Activated CD4-positive, alpha-beta T cell treated with anti-CD3 and anti-CD28 coated beads, Interleukin-2, amount 10 ng/mL, durations not matched to agents 24 days and 14 days (primary cell): ENCODE measurements at regions not wholly inside any gene's neighbourhood (a gene's known extent, or its start where the extent isn't known, plus 50 kb on each side); places are given as distances from the start of the nearest gene placed in this dataset.

Experiments used
- DNase-seq: peaks from one replicate; pipeline ENCODE4 v3.0.0; 2022
- H3K27ac Mint-ChIP-seq: one replicate; pipeline ENCODE4 v1.8.0; 2022; ENCODE audit warnings: mild to moderate bottlenecking, mixed read lengths
- H3K27me3 Mint-ChIP-seq: one replicate; pipeline ENCODE4 v1.8.0; 2022; ENCODE audit warnings: mixed read lengths
- H3K36me3 Mint-ChIP-seq: one replicate; pipeline ENCODE4 v1.8.0; 2022; ENCODE audit warnings: low read depth, mild to moderate bottlenecking, mixed read lengths
- H3K4me1 Mint-ChIP-seq: one replicate; pipeline ENCODE4 v1.8.0; 2021; ENCODE audit warnings: mixed read lengths
- H3K4me3 Mint-ChIP-seq: one replicate; pipeline ENCODE4 v1.8.0; 2022; ENCODE audit warnings: mild to moderate bottlenecking, moderate library complexity, mixed read lengths
- H3K9me3 Mint-ChIP-seq: one replicate; pipeline ENCODE4 v1.8.0; 2021; ENCODE audit warnings: mixed read lengths
- intact Hi-C: fragments of 100-400 bp; cut with micrococcal nuclease; formaldehyde crosslinking; loops from one replicate; pipeline ENCODE4 v1.15.1; 2023

DNA sequence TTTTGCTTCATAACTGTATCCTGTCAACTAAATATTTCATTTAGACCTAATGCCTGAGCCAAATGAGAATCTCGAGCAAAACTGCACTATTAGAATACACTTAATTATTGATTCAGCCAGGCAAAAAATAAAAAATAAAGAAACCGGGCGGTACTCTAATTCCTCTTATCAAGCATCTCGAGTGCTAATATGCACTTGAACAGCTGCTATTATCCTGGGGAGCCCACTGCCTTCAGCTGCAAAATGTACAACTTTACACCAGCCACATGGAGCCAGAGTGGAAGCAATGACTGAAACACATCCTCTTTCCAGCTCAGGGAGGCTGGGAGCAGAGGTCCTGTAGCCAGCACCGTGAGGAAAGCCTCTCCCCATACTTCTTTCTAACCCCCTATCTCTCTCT, 390.0 kb upstream of the CADM1 start:
- Mint-ChIP-seq H3K9me3 (peaks cover 10% of the 10 kb centered on the region), H3K27ac (no peak overlapping the region), H3K36me3 (no peaks in the 10 kb centered on the region), H3K4me3 (no peak overlapping the region), H3K4me1 (no peaks in the 10 kb centered on the region), H3K27me3 (no peaks in the 10 kb centered on the region)
- DNase-seq: no peak
- intact Hi-C loops: no loop called here

DNA sequence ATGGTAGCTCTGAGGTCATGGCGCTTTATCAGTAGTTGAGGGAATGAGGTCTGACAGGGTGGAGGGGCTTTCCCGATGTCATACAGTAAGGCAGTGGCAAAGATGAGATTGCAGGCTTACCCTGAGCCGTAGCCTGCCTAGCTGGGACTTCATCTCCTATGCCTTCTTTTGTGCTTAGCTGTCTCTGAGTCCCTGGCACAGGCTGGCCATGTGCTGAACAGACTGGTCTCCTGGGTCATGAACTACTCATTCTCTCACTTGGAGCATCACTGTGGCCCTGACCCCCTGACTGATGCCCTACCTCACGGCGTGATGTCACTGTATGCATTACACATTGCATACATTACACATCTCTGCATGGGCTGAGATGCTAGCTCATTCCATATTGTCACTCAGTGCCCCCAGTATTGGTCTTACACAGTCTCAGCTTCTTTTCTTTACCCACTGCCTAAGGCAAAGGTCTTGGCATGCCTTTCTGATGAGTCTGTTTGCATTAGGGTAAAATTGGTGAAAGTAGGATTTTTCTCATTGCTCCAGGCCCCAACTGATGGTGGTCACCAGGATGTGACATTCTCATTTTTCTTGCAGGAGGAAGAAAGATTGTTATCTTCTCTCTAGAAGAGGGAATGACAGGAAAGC, 389.4 kb upstream of the CADM1 start:
- Mint-ChIP-seq H3K27ac (no peak overlapping the region), H3K27me3 (no peaks in the 10 kb centered on the region), H3K4me3 (no peak overlapping the region), H3K36me3 (no peaks in the 10 kb centered on the region), H3K4me1 (no peaks in the 10 kb centered on the region), H3K9me3 (peaks cover 5% of the 10 kb centered on the region)
- intact Hi-C loops: no loop called here
- no peak for DNase-seq

DNA sequence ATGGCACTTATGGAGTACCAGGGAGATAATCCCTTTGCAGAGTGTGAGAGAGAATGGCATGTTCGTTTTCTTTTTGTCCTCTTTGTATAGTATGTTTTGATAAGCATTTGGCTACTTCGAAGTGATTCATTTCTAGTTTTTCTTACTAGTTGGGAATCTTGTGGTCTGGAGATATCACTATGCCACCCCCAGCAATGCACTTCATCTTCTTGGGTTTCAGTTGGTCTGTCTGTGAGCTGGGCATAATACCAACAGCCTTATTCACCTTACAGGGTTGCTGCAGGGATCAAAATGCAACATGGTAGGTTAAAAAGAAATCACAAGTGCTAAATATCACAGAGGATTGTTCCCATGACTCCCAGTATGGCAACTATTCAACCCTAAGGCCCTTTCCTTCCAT, 387.8 kb upstream of the CADM1 start:
- H3K27me3 Mint-ChIP-seq: no peaks in the 10 kb centered on the region

GRCh38 chr11:115891581-115891980, 387.4 kb upstream of the CADM1 start:
- intact Hi-C loops: no loop called here
- no peaks in the 10 kb centered on the region for H3K36me3 Mint-ChIP-seq
- no peaks in the 10 kb centered on the region for H3K27me3 Mint-ChIP-seq
- peak; percentile 22 for DNase-seq
- H3K9me3 Mint-ChIP-seq: no peaks in the 10 kb centered on the region
- no peaks in the 10 kb centered on the region for H3K4me1 Mint-ChIP-seq
- H3K4me3 Mint-ChIP-seq: no peak overlapping the region
- H3K27ac Mint-ChIP-seq: no peak overlapping the region

More for the DNA sequence above, 387.8 kb upstream of the CADM1 start:
- H3K4me1 Mint-ChIP-seq: no peaks in the 10 kb centered on the region
- H3K9me3 Mint-ChIP-seq: no peaks in the 10 kb centered on the region
- DNase-seq: peak; percentile 26
- no peak overlapping the region for H3K4me3 Mint-ChIP-seq
- no peak overlapping the region for H3K27ac Mint-ChIP-seq
- no peaks in the 10 kb centered on the region for H3K36me3 Mint-ChIP-seq
- intact Hi-C loops: no loop called here

- intact Hi-C loops: no loop called here
- H3K4me3 Mint-ChIP-seq: no peak overlapping the region
- H3K4me1 Mint-ChIP-seq: no peaks in the 10 kb centered on the region
- no peaks in the 10 kb centered on the region for H3K9me3 Mint-ChIP-seq
- H3K27ac Mint-ChIP-seq: no peak overlapping the region
- H3K36me3 Mint-ChIP-seq: no peaks in the 10 kb centered on the region
- DNase-seq: no peak
- no peaks in the 10 kb centered on the region for H3K27me3 Mint-ChIP-seq
These were observed 386.3 kb upstream of the CADM1 start for GRCh38 chr11:115890500-115890899.

DNA sequence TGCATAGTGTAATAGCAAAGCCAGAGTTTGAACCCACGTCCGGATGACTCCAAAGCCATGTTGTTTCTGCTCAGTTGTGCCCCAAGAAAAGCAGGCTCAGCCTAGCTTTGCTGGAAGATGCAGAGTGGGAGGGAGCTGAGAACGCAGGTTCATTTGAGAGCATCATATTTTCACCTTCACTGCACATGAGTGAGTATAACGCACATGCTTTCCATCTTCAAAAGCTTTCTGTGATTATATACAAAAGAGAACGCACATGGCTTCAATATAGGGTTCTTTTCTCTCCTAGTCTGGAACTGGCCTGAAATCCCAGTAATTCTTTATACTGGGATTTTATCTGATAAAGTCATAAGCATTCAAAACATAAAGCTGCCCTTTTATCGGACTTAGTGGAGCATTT, 385.5 kb upstream of the CADM1 start:
- Mint-ChIP-seq H3K36me3 (no peaks in the 10 kb centered on the region), H3K9me3 (no peaks in the 10 kb centered on the region), H3K4me3 (no peak overlapping the region), H3K4me1 (no peaks in the 10 kb centered on the region), H3K27ac (no peak overlapping the region), H3K27me3 (no peaks in the 10 kb centered on the region)
- no peak for DNase-seq
- intact Hi-C loops: no loop called here

GRCh38 chr11:115887727-115888126, 383.5 kb upstream of the CADM1 start:
- Mint-ChIP-seq H3K9me3 (no peaks in the 10 kb centered on the region), H3K36me3 (no peaks in the 10 kb centered on the region), H3K4me1 (no peaks in the 10 kb centered on the region), H3K27me3 (no peaks in the 10 kb centered on the region), H3K27ac (no peak overlapping the region), H3K4me3 (no peak overlapping the region)
- intact Hi-C loops: no loop called here
- DNase-seq: no peak

DNA sequence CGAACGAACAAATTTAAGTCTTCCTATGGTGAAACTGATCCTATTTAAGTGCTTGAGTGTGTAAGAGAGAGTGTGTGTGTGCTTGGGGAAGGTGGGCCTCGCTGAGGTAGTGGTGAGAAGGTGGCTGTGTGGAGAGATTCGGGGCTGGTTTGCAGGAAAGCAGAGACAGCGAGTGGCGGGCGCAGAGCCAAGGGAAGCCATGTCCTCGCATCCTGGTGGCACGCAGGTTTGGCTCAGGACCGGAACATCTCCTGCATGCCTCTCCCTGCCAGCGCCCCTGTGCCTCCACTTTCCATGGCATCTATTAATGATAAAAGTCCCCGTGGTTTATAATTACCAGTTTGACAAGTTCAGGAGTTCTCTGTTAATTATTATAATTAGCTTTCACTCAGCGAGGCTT, 383.1 kb upstream of the CADM1 start:
- Mint-ChIP-seq H3K9me3 (no peaks in the 10 kb centered on the region), H3K4me3 (no peak overlapping the region), H3K27ac (no peak overlapping the region), H3K36me3 (no peaks in the 10 kb centered on the region), H3K4me1 (no peaks in the 10 kb centered on the region), H3K27me3 (no peaks in the 10 kb centered on the region)
- DNase-seq: no peak
- intact Hi-C loops: no loop called here

DNA sequence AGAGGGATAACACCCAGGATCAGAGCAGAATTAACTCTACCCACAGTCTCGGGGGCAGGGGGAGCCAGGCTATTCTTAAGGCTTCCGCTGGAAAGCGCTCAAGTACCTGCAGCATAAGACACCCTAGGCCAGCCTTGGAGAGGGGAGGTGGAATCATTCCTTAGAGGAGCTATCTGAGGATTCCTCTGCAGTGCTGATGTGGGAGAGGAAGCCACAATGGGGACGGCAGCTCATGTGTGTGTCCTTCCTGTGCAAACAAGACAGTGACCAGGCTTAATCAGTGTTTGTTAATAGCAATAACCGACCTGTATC, 382.2 kb upstream of the CADM1 start:
- intact Hi-C loops: no loop called here
- Mint-ChIP-seq H3K36me3 (no peaks in the 10 kb centered on the region), H3K9me3 (no peaks in the 10 kb centered on the region), H3K4me1 (no peaks in the 10 kb centered on the region), H3K27me3 (no peaks in the 10 kb centered on the region), H3K27ac (no peak overlapping the region), H3K4me3 (no peak overlapping the region)
- DNase-seq: no peak

- Mint-ChIP-seq H3K4me3 (no peak overlapping the region), H3K9me3 (no peaks in the 10 kb centered on the region), H3K27ac (no peak overlapping the region), H3K4me1 (no peaks in the 10 kb centered on the region), H3K27me3 (no peaks in the 10 kb centered on the region), H3K36me3 (no peaks in the 10 kb centered on the region)
- DNase-seq: peak; percentile 28
- intact Hi-C loops: no loop called here
These were observed 381.6 kb upstream of the CADM1 start for GRCh38 chr11:115885535-115886421.

- no peaks in the 10 kb centered on the region for H3K36me3 Mint-ChIP-seq
- no peak overlapping the region for H3K4me3 Mint-ChIP-seq
These were observed 380.8 kb upstream of the CADM1 start for GRCh38 chr11:115884800-115885534.

DNA sequence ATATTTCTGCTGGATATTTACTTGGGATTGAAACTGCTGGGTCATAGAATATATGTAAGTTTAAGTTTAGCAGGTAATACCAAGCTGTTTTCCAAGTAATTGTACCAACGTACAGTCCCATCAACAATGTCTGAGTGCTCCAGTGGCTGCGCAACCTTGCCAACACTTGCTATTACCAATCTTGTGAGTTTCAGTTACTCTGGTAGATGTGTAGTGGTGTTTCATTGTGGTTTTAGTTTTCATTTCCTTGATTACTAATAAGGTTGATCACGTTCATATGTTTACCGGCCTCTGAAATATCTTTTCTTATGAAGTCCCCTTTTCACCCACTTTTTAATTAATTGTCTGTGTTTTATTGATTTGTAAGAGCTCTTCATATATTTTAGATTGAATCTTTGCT, 370.6 kb upstream of the CADM1 start:
- Mint-ChIP-seq H3K4me1 (no peaks in the 10 kb centered on the region), H3K27me3 (no peaks in the 10 kb centered on the region), H3K4me3 (no peak overlapping the region), H3K27ac (no peak overlapping the region), H3K36me3 (no peaks in the 10 kb centered on the region), H3K9me3 (no peaks in the 10 kb centered on the region)
- intact Hi-C loops: loop anchor here (2.0 kb wide), 1 partner anchor 50 kb away; no protein-coding TSS in a partner anchor
- no peak for DNase-seq

More at GRCh38 chr11:115884800-115885534, 380.8 kb upstream of the CADM1 start:
- intact Hi-C loops: no loop called here
- Mint-ChIP-seq H3K4me1 (no peaks in the 10 kb centered on the region), H3K9me3 (peaks cover 4% of the 10 kb centered on the region), H3K27me3 (no peaks in the 10 kb centered on the region), H3K27ac (no peak overlapping the region)
- DNase-seq: peak; percentile 28

GRCh38 chr11:115873813-115874212, 369.6 kb upstream of the CADM1 start:
- Mint-ChIP-seq H3K36me3 (no peaks in the 10 kb centered on the region), H3K9me3 (no peaks in the 10 kb centered on the region), H3K27me3 (no peaks in the 10 kb centered on the region), H3K4me1 (peaks cover 2% of the 10 kb centered on the region), H3K4me3 (no peak overlapping the region), H3K27ac (no peak overlapping the region)
- intact Hi-C loops: loop anchor here (2.0 kb wide), 1 partner anchor 51 kb away; no protein-coding TSS in a partner anchor
- no peak for DNase-seq

DNA sequence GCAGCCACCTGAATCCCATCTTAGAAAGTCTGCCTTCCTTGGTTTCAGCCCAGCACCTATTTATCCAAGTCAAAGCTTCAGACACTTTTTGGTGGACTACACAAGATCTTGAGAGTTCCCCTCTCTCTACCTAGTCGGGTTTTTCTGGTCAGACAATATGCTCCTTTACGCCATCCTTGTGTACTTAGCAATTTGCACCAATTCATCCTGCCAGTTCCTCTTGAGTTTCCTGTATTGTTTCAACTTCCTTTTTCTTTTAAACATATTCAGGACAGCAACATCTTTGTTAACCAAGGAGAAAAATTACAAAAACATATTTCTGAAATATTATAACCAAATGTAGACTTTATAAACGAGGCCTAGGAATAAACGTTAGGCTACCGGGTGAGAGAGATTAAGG, 368.2 kb upstream of the CADM1 start:
- no peaks in the 10 kb centered on the region for H3K27me3 Mint-ChIP-seq
- intact Hi-C loops: no loop called here
- DNase-seq: peak; percentile 24
- no peaks in the 10 kb centered on the region for H3K9me3 Mint-ChIP-seq
- H3K4me3 Mint-ChIP-seq: no peak overlapping the region
- H3K27ac Mint-ChIP-seq: no peak overlapping the region
- H3K36me3 Mint-ChIP-seq: no peaks in the 10 kb centered on the region
- H3K4me1 Mint-ChIP-seq: peaks cover 2% of the 10 kb centered on the region
